ENCODE measurements at regions not wholly inside any gene's neighbourhood (a gene's known extent, or its start where the extent isn't known, plus 50 kb on each side); places are given as distances from the start of the nearest gene placed in this dataset.

DNA sequence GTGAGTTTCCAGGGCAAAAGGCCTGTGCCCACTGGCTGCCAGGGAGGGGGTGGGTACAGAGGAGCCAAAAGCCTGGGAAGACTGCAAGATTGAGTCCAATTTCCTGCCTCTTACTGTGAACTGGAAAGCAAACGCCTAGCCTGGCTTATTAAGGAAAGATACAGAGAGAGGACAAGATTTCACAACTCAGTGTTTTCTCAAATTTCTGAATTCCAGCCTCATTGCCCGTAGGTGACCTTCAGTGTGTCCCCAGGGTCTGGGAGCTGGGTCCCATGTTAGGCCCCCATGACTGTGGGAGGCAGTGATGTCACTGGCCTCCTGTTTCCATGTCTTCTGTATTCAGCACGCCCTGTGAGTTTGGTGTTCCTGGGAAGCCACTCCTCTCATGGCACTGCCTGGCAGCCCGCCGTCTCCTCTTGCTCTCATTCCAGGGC lies 60.6 kb upstream of the PTPN3 start:
- TF ChIP-seq POLR2AphosphoS5 (IDR thresholded peaks at IDR 0.05; ENCODE audit: borderline replicate concordance, low read depth, low read length) (no peak), FOXP2 (optimal IDR thresholded peaks at IDR 0.05; ENCODE audit: control extremely low read depth, extremely low read length, insufficient read depth) (no peak), EZH2 (IDR thresholded peaks at IDR 0.05) (no peak)

Measured in SK-N-MC (cell line).